ENCODE measurements at regions not wholly inside any gene's neighbourhood (a gene's known extent, or its start where the extent isn't known, plus 50 kb on each side); places are given as distances from the start of the nearest gene placed in this dataset.

DNA sequence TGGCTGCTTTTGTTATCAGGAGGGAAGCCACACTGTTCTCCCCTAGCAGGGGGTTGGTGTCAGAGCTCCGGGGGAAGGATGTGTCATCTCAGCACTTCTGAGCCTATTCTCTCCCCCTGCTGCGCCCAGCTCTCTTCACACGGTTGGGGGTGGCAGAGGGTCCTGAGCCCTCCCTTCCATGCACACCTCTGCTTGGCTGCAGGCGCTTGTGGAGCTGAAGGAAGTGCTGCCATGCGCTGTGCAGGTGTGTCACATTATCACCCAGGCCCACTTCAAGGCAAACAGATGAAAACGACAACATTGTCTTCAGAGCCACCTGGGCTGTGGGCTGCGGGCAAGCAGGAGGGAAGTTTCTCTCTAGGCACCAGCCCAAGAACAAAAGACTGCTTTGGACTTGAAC lies 263.4 kb downstream of the BMP7 start:
- SMC1A ChIA-PET (ENCODE audit: uncharacterized antibody, unreplicated experiment): interaction anchor here (0.6 kb wide), 1 partner anchor 623 kb away, joined by 3 read pairs; no protein-coding TSS in a partner anchor
- WGBS (ENCODE audit: insufficient coverage, insufficient replicate concordance, low lambda C conversion rate, missing lambda C conversion rate): 15% methylated on average over 7 of the region's 7 CpGs
- FAIRE-seq (no peak), ATAC-seq (no peak), DNase-seq (ENCODE audit: low read depth, low spot score) (no peak)
- Histone ChIP-seq H3K27me3 (replicated peaks in 1 of 2; ENCODE audit: control insufficient read depth in 2 of 2, insufficient read depth in 2 of 2, low read length in 1 of 2) (no peaks in the 10 kb centered on the region; a peak in 1 of 4 replicates), H2AFZ (ENCODE audit: control insufficient read depth, low read depth, low read length) (no peak overlapping the region), H4K20me1 (ENCODE audit: control insufficient read depth, insufficient read depth) (no peaks in the 10 kb centered on the region; the same call in 1 of the 2 replicates), H3K9me3 (replicated peaks; ENCODE audit: control insufficient read depth, insufficient read depth, low read length) (peaks cover 2% of the 10 kb centered on the region; the same call in 2 of the 3 replicates), H3K9ac (ENCODE audit: control insufficient read depth, insufficient read depth, low read length) (no peak overlapping the region), H3K4me3 (no peak overlapping the region), H3K79me2 (ENCODE audit: control insufficient read depth, insufficient read depth, low read length) (no peaks in the 10 kb centered on the region), H3K4me2 (ENCODE audit: control insufficient read depth, insufficient read depth) (no peak overlapping the region), H3K4me1 (ENCODE audit: control insufficient read depth, insufficient read depth, low read length) (no peaks in the 10 kb centered on the region), H3K36me3 (ENCODE audit: control insufficient read depth in 2 of 2, insufficient read depth in 2 of 2, low read length in 1 of 2) (no peaks in the 10 kb centered on the region), H3K27ac (ENCODE audit: control insufficient read depth, insufficient read depth) (no peak overlapping the region)
- RAD21 ChIA-PET (ENCODE audit: unreplicated experiment): no interaction called here
- in situ Hi-C loops (cut with MboI) (no loop called here), intact Hi-C loops (cut with micrococcal nuclease; ENCODE audit: unreplicated experiment) (no loop called here)
- BruUV-seq (replicated peaks): no TSS peak
- TF ChIP-seq, protein P1, sequence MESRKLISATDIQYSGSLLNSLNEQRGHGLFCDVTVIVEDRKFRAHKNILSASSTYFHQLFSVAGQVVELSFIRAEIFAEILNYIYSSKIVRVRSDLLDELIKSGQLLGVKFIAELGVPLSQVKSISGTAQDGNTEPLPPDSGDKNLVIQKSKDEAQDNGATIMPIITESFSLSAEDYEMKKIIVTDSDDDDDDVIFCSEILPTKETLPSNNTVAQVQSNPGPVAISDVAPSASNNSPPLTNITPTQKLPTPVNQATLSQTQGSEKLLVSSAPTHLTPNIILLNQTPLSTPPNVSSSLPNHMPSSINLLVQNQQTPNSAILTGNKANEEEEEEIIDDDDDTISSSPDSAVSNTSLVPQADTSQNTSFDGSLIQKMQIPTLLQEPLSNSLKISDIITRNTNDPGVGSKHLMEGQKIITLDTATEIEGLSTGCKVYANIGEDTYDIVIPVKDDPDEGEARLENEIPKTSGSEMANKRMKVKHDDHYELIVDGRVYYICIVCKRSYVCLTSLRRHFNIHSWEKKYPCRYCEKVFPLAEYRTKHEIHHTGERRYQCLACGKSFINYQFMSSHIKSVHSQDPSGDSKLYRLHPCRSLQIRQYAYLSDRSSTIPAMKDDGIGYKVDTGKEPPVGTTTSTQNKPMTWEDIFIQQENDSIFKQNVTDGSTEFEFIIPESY (IDR thresholded peaks at IDR 0.05): no peak
- no peak for TF ChIP-seq CHD2 (IDR thresholded peaks at IDR 0.05; ENCODE audit: borderline replicate concordance, low read depth, low read length)
- TF ChIP-seq TBL1XR1 (IDR thresholded peaks at IDR 0.05; ENCODE audit: low read depth, low read length): no peak
- no peak for TF ChIP-seq TARDBP (IDR thresholded peaks at IDR 0.05; ENCODE audit: borderline replicate concordance)
- TF ChIP-seq RB1 (IDR thresholded peaks at IDR 0.05; ENCODE audit: borderline replicate concordance): no peak
- TF ChIP-seq POU2F2 (IDR thresholded peaks at IDR 0.05; ENCODE audit: borderline replicate concordance, low read depth, low read length): no peak
- no peak for TF ChIP-seq MYC (IDR thresholded peaks at IDR 0.05; ENCODE audit: insufficient read depth, insufficient read length, insufficient replicate concordance, low read length, severe bottlenecking)
- TF ChIP-seq SUPT20H (IDR thresholded peaks at IDR 0.05; ENCODE audit: borderline replicate concordance, control insufficient read depth, low read depth, low read length): no peak
- TF ChIP-seq RCOR1 (conservative IDR thresholded peaks at IDR 0.05; ENCODE audit: low read depth, low read length): no peak
- POLR2A ChIA-PET: no interaction called here
- CTCF ChIA-PET: interaction anchor here (1.4 kb wide), 1 partner anchor 10 kb away, joined by 3 read pairs; no protein-coding TSS in a partner anchor
